Naive B cell (primary cell): ENCODE measurements at regions not wholly inside any gene's neighbourhood (a gene's known extent, or its start where the extent isn't known, plus 50 kb on each side); places are given as distances from the start of the nearest gene placed in this dataset.
"Not testable (repeated sequence)": the region's sequence is repeated elsewhere in the genome, so short reads cannot be mapped to it uniquely, and the experiment has no call there.

Experiments
- ATAC-seq, 2 donors: fragments of 150-1000 bp; cut with Tn5 transposase; 2 replicates each; pipeline ENCODE4 v1.10.0; 2021; ENCODE audit warnings: low read depth in 2 of 2, mild to moderate bottlenecking in 2 of 2, moderate library complexity in 2 of 2
- DNase-seq: peaks from one replicate; pipeline ENCODE4 v3.0.0; 2022
- H3K27ac Mint-ChIP-seq, 6 donors: one replicate each; pipeline ENCODE4 v1.8.0; 2020 to 2022; ENCODE audit warnings: mild to moderate bottlenecking in 6 of 6, mixed read lengths in 6 of 6, moderate library complexity in 5 of 6, inconsistent platforms in 2 of 6
- H3K27me3 Mint-ChIP-seq, 3 donors: one replicate each; pipeline ENCODE4 v1.8.0; 2021 to 2022; ENCODE audit warnings: mixed read lengths in 3 of 3, mild to moderate bottlenecking in 1 of 3
- H3K36me3 Mint-ChIP-seq, 2 donors: one replicate each; pipeline ENCODE4 v1.8.0; 2020 to 2022; ENCODE audit warnings: mixed read lengths in 2 of 2, inconsistent platforms in 1 of 2, mild to moderate bottlenecking in 1 of 2
- H3K4me1 Mint-ChIP-seq, 3 donors: one replicate each; pipeline ENCODE4 v1.8.0; 2020 to 2022; ENCODE audit warnings: mixed read lengths in 3 of 3, inconsistent platforms in 1 of 3, mild to moderate bottlenecking in 1 of 3, moderate library complexity in 1 of 3
- H3K4me3 Mint-ChIP-seq, 8 donors: one replicate each; pipeline ENCODE4 v1.8.0; 2020 to 2022; ENCODE audit warnings: mild to moderate bottlenecking in 8 of 8, mixed read lengths in 8 of 8, moderate library complexity in 8 of 8, inconsistent platforms in 2 of 8
- H3K9me3 Mint-ChIP-seq, 7 donors: one replicate each; pipeline ENCODE4 v1.8.0; 2020 to 2022; ENCODE audit warnings: mixed read lengths in 7 of 7, mild to moderate bottlenecking in 5 of 7, inconsistent platforms in 2 of 7, moderate library complexity in 1 of 7

GRCh38 chr17:22116720-22117119, 424.4 kb downstream of the KCNJ18 start:
- H3K9me3 Mint-ChIP-seq, H3K4me1 Mint-ChIP-seq, H3K36me3 Mint-ChIP-seq: not testable (repeated sequence)

GRCh38 chr17:22117401-22117800, 425.1 kb downstream of the KCNJ18 start:
- H3K4me1 Mint-ChIP-seq, H3K27me3 Mint-ChIP-seq, H3K9me3 Mint-ChIP-seq, H3K36me3 Mint-ChIP-seq, H3K27ac Mint-ChIP-seq, H3K4me3 Mint-ChIP-seq, DNase-seq, ATAC-seq: not testable (repeated sequence)

More at GRCh38 chr17:22116720-22117119, 424.4 kb downstream of the KCNJ18 start:
- not testable (repeated sequence) for H3K27me3 Mint-ChIP-seq, ATAC-seq, H3K27ac Mint-ChIP-seq, DNase-seq, H3K4me3 Mint-ChIP-seq

GRCh38 chr17:22119016-22119415, 426.7 kb downstream of the KCNJ18 start:
- not testable (repeated sequence) for ATAC-seq, H3K4me1 Mint-ChIP-seq, H3K27ac Mint-ChIP-seq, H3K9me3 Mint-ChIP-seq, H3K36me3 Mint-ChIP-seq, H3K27me3 Mint-ChIP-seq, H3K4me3 Mint-ChIP-seq, DNase-seq

GRCh38 chr17:22119751-22120150, 427.4 kb downstream of the KCNJ18 start:
- not testable (repeated sequence) for H3K4me3 Mint-ChIP-seq, DNase-seq, H3K9me3 Mint-ChIP-seq, H3K27me3 Mint-ChIP-seq, ATAC-seq, H3K4me1 Mint-ChIP-seq, H3K27ac Mint-ChIP-seq, H3K36me3 Mint-ChIP-seq

- Mint-ChIP-seq H3K27me3 (no peaks in the 10 kb centered on the region), H3K9me3 (peaks cover 0 to 4% (median 0%) of the 10 kb centered on the region in 7 donors), H3K4me3 (no peak overlapping the region), H3K27ac (no peak overlapping the region), H3K36me3 (no peaks in the 10 kb centered on the region), H3K4me1 (no peaks in the 10 kb centered on the region)
- DNase-seq (no peak), ATAC-seq (no peak)
Observed at GRCh38 chr17:22123536-22124281, 431.4 kb downstream of the KCNJ18 start.

GRCh38 chr17:22128171-22128570, 435.8 kb downstream of the KCNJ18 start:
- Mint-ChIP-seq H3K36me3 (no peaks in the 10 kb centered on the region), H3K9me3 (peaks cover 4 to 29% (median 21%) of the 10 kb centered on the region in 7 donors), H3K27ac (no peak overlapping the region), H3K27me3 (no peaks in the 10 kb centered on the region), H3K4me3 (no peak overlapping the region), H3K4me1 (no peaks in the 10 kb centered on the region)
- DNase-seq: no peak
- ATAC-seq: no peak

GRCh38 chr17:22128723-22129122, 436.4 kb downstream of the KCNJ18 start:
- Mint-ChIP-seq H3K27me3 (no peaks in the 10 kb centered on the region), H3K9me3 (peaks cover 4 to 34% (median 21%) of the 10 kb centered on the region in 7 donors), H3K36me3 (no peaks in the 10 kb centered on the region), H3K4me1 (no peaks in the 10 kb centered on the region), H3K27ac (no peak overlapping the region), H3K4me3 (no peak overlapping the region)
- ATAC-seq (no peak), DNase-seq (no peak)

- ATAC-seq, H3K27ac Mint-ChIP-seq, H3K27me3 Mint-ChIP-seq, H3K4me3 Mint-ChIP-seq, H3K4me1 Mint-ChIP-seq, DNase-seq, H3K36me3 Mint-ChIP-seq: not testable (repeated sequence)
- peaks cover 4 to 40% (median 23%) of the 10 kb centered on the region in 7 donors for H3K9me3 Mint-ChIP-seq
Observed at GRCh38 chr17:22129920-22130319, 437.6 kb downstream of the KCNJ18 start.

- Mint-ChIP-seq H3K27ac (no peak overlapping the region), H3K4me1 (no peaks in the 10 kb centered on the region), H3K36me3 (no peaks in the 10 kb centered on the region), H3K9me3 (peaks cover 9 to 47% (median 27%) of the 10 kb centered on the region in 7 donors), H3K27me3 (no peaks in the 10 kb centered on the region), H3K4me3 (no peak overlapping the region)
- ATAC-seq (no peak), DNase-seq (no peak)
Observed at GRCh38 chr17:22131740-22132139, 439.4 kb downstream of the KCNJ18 start.

- Mint-ChIP-seq H3K27me3 (no peaks in the 10 kb centered on the region), H3K9me3 (peaks cover 3 to 11% (median 6%) of the 10 kb centered on the region in 7 donors), H3K4me3 (no peak overlapping the region), H3K4me1 (no peaks in the 10 kb centered on the region), H3K36me3 (no peaks in the 10 kb centered on the region), H3K27ac (no peak overlapping the region)
- ATAC-seq: no peak
- no peak for DNase-seq
Observed at GRCh38 chr17:22138861-22139469, 446.6 kb downstream of the KCNJ18 start.

GRCh38 chr17:22142091-22142490, 449.8 kb downstream of the KCNJ18 start:
- Mint-ChIP-seq H3K4me1 (no peaks in the 10 kb centered on the region), H3K4me3 (no peak overlapping the region), H3K9me3 (peaks cover 0 to 5% (median 4%) of the 10 kb centered on the region in 7 donors), H3K36me3 (no peaks in the 10 kb centered on the region), H3K27me3 (no peaks in the 10 kb centered on the region), H3K27ac (no peak overlapping the region)
- ATAC-seq (peak in 1 of 2 donors; percentile 10), DNase-seq (no peak)

GRCh38 chr17:22145605-22146178, 453.4 kb downstream of the KCNJ18 start:
- Mint-ChIP-seq H3K9me3 (peaks cover 0 to 8% (median 4%) of the 10 kb centered on the region in 7 donors), H3K27ac (no peak overlapping the region), H3K4me3 (no peak overlapping the region), H3K27me3 (no peaks in the 10 kb centered on the region), H3K36me3 (no peaks in the 10 kb centered on the region), H3K4me1 (no peaks in the 10 kb centered on the region)
- no peak for DNase-seq
- ATAC-seq: no peak

- DNase-seq (no peak), ATAC-seq (no peak)
- Mint-ChIP-seq H3K27ac (no peak overlapping the region), H3K36me3 (no peaks in the 10 kb centered on the region), H3K9me3 (peaks cover 0 to 11% (median 4%) of the 10 kb centered on the region in 7 donors), H3K4me1 (no peaks in the 10 kb centered on the region), H3K27me3 (no peaks in the 10 kb centered on the region), H3K4me3 (no peak overlapping the region)
Observed at GRCh38 chr17:22158364-22158763, 466.0 kb downstream of the KCNJ18 start.

- ATAC-seq (no peak), DNase-seq (no peak)
- no peaks in the 10 kb centered on the region for H3K36me3 Mint-ChIP-seq
- no peaks in the 10 kb centered on the region for H3K4me1 Mint-ChIP-seq
- H3K27me3 Mint-ChIP-seq: no peaks in the 10 kb centered on the region
- no peak overlapping the region for H3K27ac Mint-ChIP-seq
- peaks cover 0 to 12% (median 5%) of the 10 kb centered on the region in 7 donors for H3K9me3 Mint-ChIP-seq
- no peak overlapping the region for H3K4me3 Mint-ChIP-seq
Observed at GRCh38 chr17:22161376-22161775, 469.1 kb downstream of the KCNJ18 start.
